Erythroblast (primary cell): ENCODE measurements at regions not wholly inside any gene's neighbourhood (a gene's known extent, or its start where the extent isn't known, plus 50 kb on each side); places are given as distances from the start of the nearest gene placed in this dataset.

Experiments used
- GATA1 ChIP-seq: IDR thresholded peaks from 2 replicates; pipeline ENCODE4 v1.6.1; 2011; ENCODE audit warnings: low read depth, mild to moderate bottlenecking, control low read depth, low read length, moderate library complexity
- POLR2A ChIP-seq: IDR thresholded peaks from 2 replicates; pipeline ENCODE4 v1.6.1; 2011; ENCODE audit warnings: mild to moderate bottlenecking, low read length

- TF ChIP-seq POLR2A: no peak
- TF ChIP-seq GATA1: no peak
These were observed 67.4 kb upstream of the MSH6 start for GRCh38 chr2:47715552-47715951.
